ENCODE measurements at regions not wholly inside any gene's neighbourhood (a gene's known extent, or its start where the extent isn't known, plus 50 kb on each side); places are given as distances from the start of the nearest gene placed in this dataset.

- TF ChIP-seq, protein P1, sequence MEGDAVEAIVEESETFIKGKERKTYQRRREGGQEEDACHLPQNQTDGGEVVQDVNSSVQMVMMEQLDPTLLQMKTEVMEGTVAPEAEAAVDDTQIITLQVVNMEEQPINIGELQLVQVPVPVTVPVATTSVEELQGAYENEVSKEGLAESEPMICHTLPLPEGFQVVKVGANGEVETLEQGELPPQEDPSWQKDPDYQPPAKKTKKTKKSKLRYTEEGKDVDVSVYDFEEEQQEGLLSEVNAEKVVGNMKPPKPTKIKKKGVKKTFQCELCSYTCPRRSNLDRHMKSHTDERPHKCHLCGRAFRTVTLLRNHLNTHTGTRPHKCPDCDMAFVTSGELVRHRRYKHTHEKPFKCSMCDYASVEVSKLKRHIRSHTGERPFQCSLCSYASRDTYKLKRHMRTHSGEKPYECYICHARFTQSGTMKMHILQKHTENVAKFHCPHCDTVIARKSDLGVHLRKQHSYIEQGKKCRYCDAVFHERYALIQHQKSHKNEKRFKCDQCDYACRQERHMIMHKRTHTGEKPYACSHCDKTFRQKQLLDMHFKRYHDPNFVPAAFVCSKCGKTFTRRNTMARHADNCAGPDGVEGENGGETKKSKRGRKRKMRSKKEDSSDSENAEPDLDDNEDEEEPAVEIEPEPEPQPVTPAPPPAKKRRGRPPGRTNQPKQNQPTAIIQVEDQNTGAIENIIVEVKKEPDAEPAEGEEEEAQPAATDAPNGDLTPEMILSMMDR (IDR thresholded peaks at IDR 0.05): no peak
- TF ChIP-seq POLR2A (IDR thresholded peaks at IDR 0.05): no peak
These were observed 82.3 kb upstream of the CD99 start for GRCh38 chrX:2608638-2609430.

Data from suprapubic skin (tissue), 3 donors.